ENCODE measurements at regions not wholly inside any gene's neighbourhood (a gene's known extent, or its start where the extent isn't known, plus 50 kb on each side); places are given as distances from the start of the nearest gene placed in this dataset.

DNA sequence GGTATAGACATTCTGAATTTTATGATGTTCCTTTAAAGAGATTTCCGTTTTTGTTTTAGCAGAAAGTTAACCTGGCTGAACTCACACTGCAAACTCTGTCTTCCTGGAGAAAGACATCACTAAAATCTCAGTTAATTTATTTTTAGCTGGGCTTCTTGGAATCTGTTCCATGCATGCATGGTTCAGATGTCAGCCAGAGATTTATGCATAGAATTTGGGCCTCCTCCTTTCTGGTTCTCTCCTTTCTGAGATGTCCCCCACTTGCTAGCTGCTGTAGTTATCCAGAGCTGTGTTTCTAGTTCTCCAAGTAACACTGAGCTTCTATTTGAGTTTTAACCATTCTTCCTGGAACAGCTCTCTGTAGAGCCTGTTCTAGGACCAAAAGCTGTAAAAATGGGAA is 77.3 kb upstream of the TANC2 start:
- TF ChIP-seq CTCF (conservative IDR thresholded peaks at IDR 0.05 in 1 of 2, IDR thresholded peaks at IDR 0.05 in 1 of 2; ENCODE audit: extremely low read depth in 1 of 2, insufficient read depth in 1 of 2, low read depth in 1 of 2, low read length in 2 of 2) (no peak), EZH2 (IDR thresholded peaks at IDR 0.05; ENCODE audit: borderline replicate concordance, low read length) (no peak)
